Spleen (tissue), 7 donors: ENCODE measurements at regions not wholly inside any gene's neighbourhood (a gene's known extent, or its start where the extent isn't known, plus 50 kb on each side); places are given as distances from the start of the nearest gene placed in this dataset.

Experiments used
- POLR2A ChIP-seq, 3 donors: fragments of 450-650 bp; IDR thresholded peaks; one replicate each; pipeline ENCODE4 v1.5.1; 2017; ENCODE audit warnings: antibody characterized with exemption in 3 of 3, mild to moderate bottlenecking in 1 of 3
- POLR2AphosphoS5 ChIP-seq, 3 donors: sonication (generic); formaldehyde crosslinking; IDR thresholded peaks; one replicate each; pipeline ENCODE4 v1.5.1; 2017; ENCODE audit warnings: antibody characterized with exemption in 3 of 3
- TF ChIP-seq, protein P1 (sequence below), 11 experiments: fragments of 200-600 bp in 7 of 11; fragments of 450-650 bp in 4 of 11; sonication (generic) in 4 of 11; IDR thresholded peaks in 8 of 11; conservative IDR thresholded peaks in 3 of 11; 1 replicate in 7 of 11; 2 replicates in 4 of 11; pipeline versions ENCODE4 v1.4.0 to v1.8.0; 2016 to 2021; ENCODE audit warnings: antibody characterized with exemption in 11 of 11, inconsistent platforms in 4 of 11, mild to moderate bottlenecking in 1 of 11
- donor health status: DM: no; HTN: no; CAD: no; lungs with moderate emphysema.
- donor health status: DM: no; HTN: no; CAD: no.
- donor health status: DM: no; HTN: no; CAD: no.

DNA sequence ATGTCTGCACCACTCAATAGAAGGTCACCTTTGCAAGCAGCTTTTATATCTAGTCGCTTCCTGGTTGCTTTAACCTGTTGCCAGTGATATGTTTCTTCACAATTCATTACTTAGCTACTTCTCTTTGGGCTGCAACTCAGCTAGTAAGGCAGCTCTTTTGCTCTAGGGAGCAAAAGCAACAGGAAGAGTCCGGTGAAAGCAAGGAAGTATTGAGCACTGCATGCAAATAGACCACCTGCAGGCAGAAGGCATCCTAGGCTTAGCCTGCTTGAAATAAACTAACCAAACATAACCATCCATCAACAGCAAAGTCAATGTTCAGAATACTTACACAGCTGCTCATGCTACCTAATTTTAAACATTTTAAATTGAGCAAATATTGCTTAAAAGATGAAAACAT is 529.2 kb upstream of the LINC00305 start:
- TF ChIP-seq, protein P1, sequence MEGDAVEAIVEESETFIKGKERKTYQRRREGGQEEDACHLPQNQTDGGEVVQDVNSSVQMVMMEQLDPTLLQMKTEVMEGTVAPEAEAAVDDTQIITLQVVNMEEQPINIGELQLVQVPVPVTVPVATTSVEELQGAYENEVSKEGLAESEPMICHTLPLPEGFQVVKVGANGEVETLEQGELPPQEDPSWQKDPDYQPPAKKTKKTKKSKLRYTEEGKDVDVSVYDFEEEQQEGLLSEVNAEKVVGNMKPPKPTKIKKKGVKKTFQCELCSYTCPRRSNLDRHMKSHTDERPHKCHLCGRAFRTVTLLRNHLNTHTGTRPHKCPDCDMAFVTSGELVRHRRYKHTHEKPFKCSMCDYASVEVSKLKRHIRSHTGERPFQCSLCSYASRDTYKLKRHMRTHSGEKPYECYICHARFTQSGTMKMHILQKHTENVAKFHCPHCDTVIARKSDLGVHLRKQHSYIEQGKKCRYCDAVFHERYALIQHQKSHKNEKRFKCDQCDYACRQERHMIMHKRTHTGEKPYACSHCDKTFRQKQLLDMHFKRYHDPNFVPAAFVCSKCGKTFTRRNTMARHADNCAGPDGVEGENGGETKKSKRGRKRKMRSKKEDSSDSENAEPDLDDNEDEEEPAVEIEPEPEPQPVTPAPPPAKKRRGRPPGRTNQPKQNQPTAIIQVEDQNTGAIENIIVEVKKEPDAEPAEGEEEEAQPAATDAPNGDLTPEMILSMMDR (IDR thresholded peaks at IDR 0.05 in 8 of 11, conservative IDR thresholded peaks at IDR 0.05 in 3 of 11), result no peak
- TF ChIP-seq POLR2A (IDR thresholded peaks at IDR 0.05) (no peak), POLR2AphosphoS5 (IDR thresholded peaks at IDR 0.05) (no peak)
